RWPE1 (cell line): ENCODE measurements at regions not wholly inside any gene's neighbourhood (a gene's known extent, or its start where the extent isn't known, plus 50 kb on each side); places are given as distances from the start of the nearest gene placed in this dataset.

Experiments
- CTCF ChIA-PET: fragments of 350-600 bp; sonication (Branson Sonifier 250); formaldehyde crosslinking; extraction: SDS; loops from one replicate; lab custom pipeline; 2021; lab: Yijun Ruan, JAX
- POLR2A ChIA-PET: fragments of 400-600 bp; formaldehyde crosslinking; extraction: SDS; loops from one replicate; lab custom pipeline; 2020; ENCODE audit warnings: antibody characterized with exemption; ENCODE audit not compliant: low non-redundant PET; lab: Yijun Ruan, JAX
- DNase-seq: peaks from one replicate; pipeline ENCODE4 v3.0.0; 2012; ENCODE audit warnings: low spot score
- H3K27ac ChIP-seq: fragments of 450-650 bp; 2 replicates; pipeline ENCODE4 v1.5.1; 2017
- CTCF ChIP-seq: fragments of 450-650 bp; conservative IDR thresholded peaks from 2 replicates; pipeline ENCODE4 v1.5.1; 2017; ENCODE audit warnings: low read depth, mild to moderate bottlenecking

- CTCF ChIA-PET: interaction anchor here (1.4 kb wide), 1 partner anchor 11 kb away, joined by 3 read pairs; no protein-coding TSS in a partner anchor
These were observed 121.7 kb downstream of the NREP start for GRCh38 chr5:111635151-111635902.

GRCh38 chr5:111631328-111631727 is 119.0 kb upstream of the STARD4 start:
- POLR2A ChIA-PET: no interaction called here
- no peak overlapping the region for H3K27ac ChIP-seq
- no peak for TF ChIP-seq CTCF
- CTCF ChIA-PET: no interaction called here
- no peak for DNase-seq

More at GRCh38 chr5:111635151-111635902, 121.7 kb downstream of the NREP start:
- POLR2A ChIA-PET: no interaction called here
- no peak for TF ChIP-seq CTCF
- no peak overlapping the region for H3K27ac ChIP-seq
- DNase-seq: no peak

DNA sequence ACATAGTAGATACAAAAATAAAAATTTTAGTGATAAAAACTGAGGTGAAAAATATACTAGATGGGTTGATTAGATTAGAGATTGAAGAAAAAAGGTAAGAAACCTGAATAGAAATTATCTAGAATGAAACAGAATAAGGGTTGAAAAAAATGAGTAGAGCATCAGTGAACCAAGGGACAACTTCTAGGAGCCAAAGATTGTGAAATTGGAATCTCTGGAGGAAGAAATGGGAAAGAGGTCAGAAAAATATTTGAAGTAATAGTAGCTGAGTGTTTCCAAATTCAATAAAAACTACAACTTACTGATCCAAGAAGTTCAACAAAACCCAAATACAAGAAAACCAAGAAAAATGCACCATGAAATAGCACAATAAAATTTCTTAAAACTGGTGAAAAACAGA is 116.6 kb upstream of the STARD4 start:
- no peak for TF ChIP-seq CTCF
- no peak overlapping the region for H3K27ac ChIP-seq
- CTCF ChIA-PET: interaction anchor here (0.6 kb wide), 1 partner anchor 47 kb away, joined by 3 read pairs; no protein-coding TSS in a partner anchor
- POLR2A ChIA-PET: no interaction called here
- no peak for DNase-seq

GRCh38 chr5:111627862-111628261 is 115.5 kb upstream of the STARD4 start:
- ChIA-PET CTCF (interaction anchor here (0.6 kb wide), 1 partner anchor 10 kb away, joined by 3 read pairs; no protein-coding TSS in a partner anchor), POLR2A (no interaction called here)
- no peak overlapping the region for H3K27ac ChIP-seq
- no peak for DNase-seq
- no peak for TF ChIP-seq CTCF

GRCh38 chr5:111626473-111627148 is 114.3 kb upstream of the STARD4 start:
- no peak overlapping the region for H3K27ac ChIP-seq
- ChIA-PET CTCF (no interaction called here), POLR2A (no interaction called here)
- DNase-seq: no peak
- no peak for TF ChIP-seq CTCF

DNA sequence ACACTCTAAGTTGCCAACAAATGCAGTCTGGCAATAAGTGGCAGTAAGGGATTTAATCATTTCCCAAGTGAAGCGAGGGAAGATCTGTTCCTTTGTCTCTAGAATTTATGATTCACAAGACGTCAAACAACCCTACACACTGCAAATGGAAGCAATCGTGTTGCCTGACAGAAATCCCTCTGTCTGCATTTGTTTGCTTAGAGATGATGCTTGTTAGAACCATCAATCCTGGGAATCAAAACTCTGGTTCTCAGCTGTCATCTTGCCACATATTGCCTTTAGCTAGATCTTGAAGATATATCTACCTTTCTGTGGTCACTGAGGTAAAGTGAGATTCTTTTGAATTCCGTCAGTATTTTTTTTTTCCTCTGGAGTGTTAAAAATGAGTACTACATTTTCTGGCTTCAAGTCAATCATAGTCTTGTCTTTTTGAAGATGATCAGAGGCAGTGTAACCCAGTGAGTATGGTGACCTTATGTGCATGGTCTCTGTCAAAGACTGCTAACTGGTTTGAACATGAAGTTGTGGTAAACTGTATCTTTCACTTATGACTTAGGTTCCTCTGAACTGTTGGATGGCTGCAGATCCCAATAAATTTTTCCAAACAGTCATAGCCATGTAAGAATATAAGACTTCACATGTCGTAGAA is 106.4 kb upstream of the STARD4 start:
- no peak overlapping the region for H3K27ac ChIP-seq
- ChIA-PET CTCF (interaction anchor here (0.6 kb wide), 1 partner anchor 111 kb away, joined by 4 read pairs; no protein-coding TSS in a partner anchor), POLR2A (no interaction called here)
- DNase-seq: no peak
- TF ChIP-seq CTCF: no peak
